GM12878 (cell line): ENCODE measurements at regions not wholly inside any gene's neighbourhood (a gene's known extent, or its start where the extent isn't known, plus 50 kb on each side); places are given as distances from the start of the nearest gene placed in this dataset.

Experiments
- ATAC-seq: fragments of 200-7000 bp; cut with Tn5 transposase; 3 replicates; pipeline ENCODE4 v1.9.1; 2020; ENCODE audit warnings: mild to moderate bottlenecking, moderate library complexity
- BruUV-seq: library from RNA; stranded (reverse); fragments of 400-500 nt; replicated peaks from 2 replicates; lab custom pipeline; 2021; lab: Mats Ljungman, UMichigan
- CTCF ChIA-PET: fragments of 300-600 bp; sonication (Branson Sonifier 250); formaldehyde crosslinking; extraction: SDS; loops from one replicate; lab custom pipeline; 2021; ENCODE audit warnings: inconsistent platforms; lab: Yijun Ruan, JAX
- POLR2A ChIA-PET: fragments of 350-600 bp; formaldehyde crosslinking; extraction: SDS; loops from one replicate; lab custom pipeline; 2021; ENCODE audit warnings: inconsistent platforms; lab: Charles Lee
- RAD21 ChIA-PET: fragments of 300-600 bp; sonication (Branson Sonifier 250); formaldehyde crosslinking; loops from one replicate; lab custom pipeline; 2023; ENCODE audit warnings: antibody characterized with exemption; ENCODE audit not compliant: unreplicated experiment; lab: Charles Lee
- SMC1A ChIA-PET: fragments of 300-600 bp; sonication (Branson Sonifier 250); formaldehyde crosslinking; loops from one replicate; lab custom pipeline; 2023; ENCODE audit not compliant: unreplicated experiment, uncharacterized antibody; lab: Charles Lee
- DNase-seq: peaks from one replicate; pipeline ENCODE4 v3.0.0-alpha.2; 2011; ENCODE audit warnings: low read depth, low spot score
- FAIRE-seq: peaks from 3 replicates; lab custom pipeline; 2011; peaks lifted over from hg19 to GRCh38; lab: Jason Lieb, UNC
- H2AFZ ChIP-seq: 2 replicates; pipeline ENCODE4 v1.6.0; 2011; ENCODE audit warnings: low read depth, low read length, control low read depth; ENCODE audit not compliant: control insufficient read depth
- H3K27ac ChIP-seq: 2 replicates; pipeline ENCODE4 v1.5.1; 2011; ENCODE audit warnings: control low read depth; ENCODE audit not compliant: control insufficient read depth, insufficient read depth
- H3K27me3 ChIP-seq, 2 experiments: replicated peaks in 1 of 2; 2 replicates each; pipeline versions ENCODE4 v1.6.0 to v1.6.1; 2011; ENCODE audit warnings: low read length in 1 of 2; ENCODE audit not compliant: control insufficient read depth in 2 of 2, insufficient read depth in 2 of 2
- H3K36me3 ChIP-seq, 2 experiments: 2 replicates each; pipeline ENCODE4 v1.5.1; 2011; ENCODE audit warnings: low read length in 1 of 2; ENCODE audit not compliant: control insufficient read depth in 2 of 2, insufficient read depth in 2 of 2
- H3K4me1 ChIP-seq: 2 replicates; pipeline ENCODE4 v1.6.1; 2011; ENCODE audit warnings: mild to moderate bottlenecking, low read length, moderate library complexity, mixed read lengths; ENCODE audit not compliant: control insufficient read depth, insufficient read depth
- H3K4me2 ChIP-seq: 2 replicates; pipeline ENCODE4 v1.6.0; 2011; ENCODE audit warnings: control low read depth; ENCODE audit not compliant: control insufficient read depth, insufficient read depth
- H3K4me3 ChIP-seq: fragments of 200-600 bp; sonication (generic); 2 replicates; pipeline ENCODE4 v1.5.1; 2016
- H3K79me2 ChIP-seq: 2 replicates; pipeline ENCODE4 v1.6.0; 2011; ENCODE audit warnings: low read length; ENCODE audit not compliant: control insufficient read depth, insufficient read depth
- H3K9ac ChIP-seq: 2 replicates; pipeline ENCODE4 v1.8.0; 2011; ENCODE audit warnings: low read length, control low read depth, mixed read lengths; ENCODE audit not compliant: control insufficient read depth, insufficient read depth
- H3K9me3 ChIP-seq: replicated peaks from 3 replicates; pipeline ENCODE4 v1.5.1; 2011; ENCODE audit warnings: mild to moderate bottlenecking, low read length; ENCODE audit not compliant: control insufficient read depth, insufficient read depth
- H4K20me1 ChIP-seq: 2 replicates; pipeline ENCODE4 v1.6.0; 2011; ENCODE audit not compliant: control insufficient read depth, insufficient read depth
- BCL11A ChIP-seq: IDR thresholded peaks from 2 replicates; pipeline ENCODE4 v1.6.1; 2011; ENCODE audit warnings: low read depth, low read length
- CHD2 ChIP-seq: IDR thresholded peaks from 2 replicates; pipeline ENCODE4 v1.6.1; 2011; ENCODE audit warnings: low read depth, low read length, improper control_type of control experiment, borderline replicate concordance
- ESRRA ChIP-seq: IDR thresholded peaks from 2 replicates; pipeline ENCODE4 v1.6.1; 2012; ENCODE audit warnings: mild to moderate bottlenecking, low read length, improper control_type of control experiment
- IKZF1 ChIP-seq: fragments of 450-650 bp; conservative IDR thresholded peaks from 2 replicates; pipeline ENCODE4 v1.6.1; 2017; ENCODE audit warnings: antibody characterized with exemption, mild to moderate bottlenecking
- LARP7 ChIP-seq: fragments of 450-650 bp; IDR thresholded peaks from 2 replicates; pipeline ENCODE4 v1.6.1; 2017; ENCODE audit warnings: mild to moderate bottlenecking
- NFYB ChIP-seq: IDR thresholded peaks from 2 replicates; pipeline ENCODE4 v1.6.1; 2011; ENCODE audit warnings: low read depth, mild to moderate bottlenecking, low read length, improper control_type of control experiment, moderate library complexity; ENCODE audit not compliant: insufficient read depth
- PAX8 ChIP-seq: fragments of 450-650 bp; IDR thresholded peaks from 2 replicates; pipeline ENCODE4 v1.6.1; 2017; ENCODE audit warnings: mild to moderate bottlenecking, moderate library complexity
- PML ChIP-seq: IDR thresholded peaks from 2 replicates; pipeline ENCODE4 v1.6.1; 2012; ENCODE audit warnings: low read length, inconsistent platforms
- POLR2A ChIP-seq: IDR thresholded peaks from 2 replicates; pipeline ENCODE4 v1.6.1; 2011; ENCODE audit warnings: low read depth, mild to moderate bottlenecking, low read length
- POU2F2 ChIP-seq: IDR thresholded peaks from 3 replicates; pipeline ENCODE4 v1.6.1; 2011; ENCODE audit warnings: low read depth, mild to moderate bottlenecking, low read length, borderline replicate concordance
- RELA ChIP-seq: fragments of 450-650 bp; IDR thresholded peaks from 2 replicates; pipeline ENCODE4 v1.8.0; 2014; ENCODE audit warnings: borderline replicate concordance; ENCODE audit not compliant: partially characterized antibody
- SMAD1 ChIP-seq: fragments of 450-650 bp; IDR thresholded peaks from 2 replicates; pipeline ENCODE4 v1.6.1; 2018; ENCODE audit warnings: mild to moderate bottlenecking, low read depth; ENCODE audit not compliant: partially characterized antibody
- SUZ12 ChIP-seq: fragments of 200-600 bp; sonication (generic); IDR thresholded peaks from one replicate; pipeline ENCODE4 v1.6.1; 2018; ENCODE audit warnings: antibody characterized with exemption, mild to moderate bottlenecking; ENCODE audit not compliant: unreplicated experiment
- TARDBP ChIP-seq: IDR thresholded peaks from 2 replicates; pipeline ENCODE4 v1.6.1; 2016; ENCODE audit warnings: borderline replicate concordance
- WRNIP1 ChIP-seq: IDR thresholded peaks from 2 replicates; pipeline ENCODE4 v1.6.1; 2011; ENCODE audit warnings: low read depth, low read length, improper control_type of control experiment, borderline replicate concordance
- WGBS: methylation state at CpG from one replicate; pipeline ENCODE4 v1.1.6; 2016; ENCODE audit warnings: low lambda C conversion rate; ENCODE audit not compliant: insufficient replicate concordance, insufficient coverage; ENCODE audit errors: missing lambda C conversion rate; 5-methylcytosine and 5-hydroxymethylcytosine counted together
- in situ Hi-C: fragments of 300-500 bp; cut with MboI; formaldehyde crosslinking; loops from 9 replicates; pipeline ENCODE4 v1.14.3; 2018; ENCODE audit warnings: mixed read lengths
- intact Hi-C: fragments of 100-400 bp; cut with micrococcal nuclease; formaldehyde crosslinking; loops from one replicate; pipeline ENCODE4 v1.14.2; 2022; ENCODE audit not compliant: unreplicated experiment
- TF ChIP-seq, protein P1 (sequence below): fragments of 150-350 bp; IDR thresholded peaks from 2 replicates; pipeline ENCODE4 v1.6.1; 2016; ENCODE audit warnings: low read depth, low read length
- TF ChIP-seq, protein P2 (sequence below): fragments of 450-650 bp; IDR thresholded peaks from 2 replicates; pipeline ENCODE4 v1.6.1; 2017; ENCODE audit warnings: mild to moderate bottlenecking, moderate library complexity
- TF ChIP-seq, protein P3 (sequence below): fragments of 450-650 bp; IDR thresholded peaks from 2 replicates; pipeline ENCODE4 v1.6.1; 2017; ENCODE audit warnings: low read depth, mild to moderate bottlenecking, moderate library complexity

DNA sequence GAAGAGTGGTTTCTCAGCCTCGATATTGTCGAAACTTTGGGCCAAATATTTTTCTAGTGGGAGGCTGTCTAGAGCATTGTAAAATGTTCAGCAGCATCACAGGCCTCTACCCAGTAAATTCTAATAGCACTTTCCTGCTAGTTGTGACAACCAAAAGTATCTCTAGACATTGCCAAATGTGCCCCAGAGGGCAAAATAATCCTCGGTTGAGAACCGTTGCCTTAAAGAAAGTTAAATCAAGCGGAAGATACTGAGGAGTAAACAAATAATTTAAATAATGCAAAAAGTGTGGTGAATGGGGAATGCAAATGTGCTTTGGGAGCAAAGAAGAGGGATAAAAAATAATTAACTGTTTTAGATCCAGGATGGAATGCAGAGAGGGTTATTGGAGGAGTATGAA is 106.4 kb upstream of the ASCC3 start:
- H4K20me1 ChIP-seq = no peaks in the 10 kb centered on the region
- no peaks in the 10 kb centered on the region for H3K79me2 ChIP-seq
- WGBS = 8% methylated on average over 5 of the region's 5 CpGs
- H3K36me3 ChIP-seq = no peaks in the 10 kb centered on the region
- FAIRE-seq = no peak
- H3K4me2 ChIP-seq = no peak overlapping the region
- no peaks in the 10 kb centered on the region for H3K4me1 ChIP-seq
- no peaks in the 10 kb centered on the region for H3K27me3 ChIP-seq
- ChIA-PET POLR2A (no interaction called here), SMC1A (no interaction called here), CTCF (no interaction called here), RAD21 (no interaction called here)
- intact Hi-C loops (no loop called here), in situ Hi-C loops (no loop called here)
- no peaks in the 10 kb centered on the region for H3K9me3 ChIP-seq
- no peak overlapping the region for H3K4me3 ChIP-seq
- H2AFZ ChIP-seq = no peak overlapping the region
- H3K27ac ChIP-seq = no peak overlapping the region
- ATAC-seq = no peak
- no peak for DNase-seq
- H3K9ac ChIP-seq = no peak overlapping the region
- no TSS peak for BruUV-seq
- TF ChIP-seq, protein P1, sequence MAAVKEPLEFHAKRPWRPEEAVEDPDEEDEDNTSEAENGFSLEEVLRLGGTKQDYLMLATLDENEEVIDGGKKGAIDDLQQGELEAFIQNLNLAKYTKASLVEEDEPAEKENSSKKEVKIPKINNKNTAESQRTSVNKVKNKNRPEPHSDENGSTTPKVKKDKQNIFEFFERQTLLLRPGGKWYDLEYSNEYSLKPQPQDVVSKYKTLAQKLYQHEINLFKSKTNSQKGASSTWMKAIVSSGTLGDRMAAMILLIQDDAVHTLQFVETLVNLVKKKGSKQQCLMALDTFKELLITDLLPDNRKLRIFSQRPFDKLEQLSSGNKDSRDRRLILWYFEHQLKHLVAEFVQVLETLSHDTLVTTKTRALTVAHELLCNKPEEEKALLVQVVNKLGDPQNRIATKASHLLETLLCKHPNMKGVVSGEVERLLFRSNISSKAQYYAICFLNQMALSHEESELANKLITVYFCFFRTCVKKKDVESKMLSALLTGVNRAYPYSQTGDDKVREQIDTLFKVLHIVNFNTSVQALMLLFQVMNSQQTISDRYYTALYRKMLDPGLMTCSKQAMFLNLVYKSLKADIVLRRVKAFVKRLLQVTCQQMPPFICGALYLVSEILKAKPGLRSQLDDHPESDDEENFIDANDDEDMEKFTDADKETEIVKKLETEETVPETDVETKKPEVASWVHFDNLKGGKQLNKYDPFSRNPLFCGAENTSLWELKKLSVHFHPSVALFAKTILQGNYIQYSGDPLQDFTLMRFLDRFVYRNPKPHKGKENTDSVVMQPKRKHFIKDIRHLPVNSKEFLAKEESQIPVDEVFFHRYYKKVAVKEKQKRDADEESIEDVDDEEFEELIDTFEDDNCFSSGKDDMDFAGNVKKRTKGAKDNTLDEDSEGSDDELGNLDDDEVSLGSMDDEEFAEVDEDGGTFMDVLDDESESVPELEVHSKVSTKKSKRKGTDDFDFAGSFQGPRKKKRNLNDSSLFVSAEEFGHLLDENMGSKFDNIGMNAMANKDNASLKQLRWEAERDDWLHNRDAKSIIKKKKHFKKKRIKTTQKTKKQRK = no peak
- TF ChIP-seq NFYB (no peak), PML (no peak), IKZF1 (no peak), CHD2 (no peak), BCL11A (no peak), POLR2A (no peak), PAX8 (no peak), ESRRA (no peak), TARDBP (no peak), POU2F2 (no peak), SUZ12 (no peak), RELA (no peak), SMAD1 (no peak), LARP7 (no peak), WRNIP1 (no peak)
- TF ChIP-seq, protein P2, sequence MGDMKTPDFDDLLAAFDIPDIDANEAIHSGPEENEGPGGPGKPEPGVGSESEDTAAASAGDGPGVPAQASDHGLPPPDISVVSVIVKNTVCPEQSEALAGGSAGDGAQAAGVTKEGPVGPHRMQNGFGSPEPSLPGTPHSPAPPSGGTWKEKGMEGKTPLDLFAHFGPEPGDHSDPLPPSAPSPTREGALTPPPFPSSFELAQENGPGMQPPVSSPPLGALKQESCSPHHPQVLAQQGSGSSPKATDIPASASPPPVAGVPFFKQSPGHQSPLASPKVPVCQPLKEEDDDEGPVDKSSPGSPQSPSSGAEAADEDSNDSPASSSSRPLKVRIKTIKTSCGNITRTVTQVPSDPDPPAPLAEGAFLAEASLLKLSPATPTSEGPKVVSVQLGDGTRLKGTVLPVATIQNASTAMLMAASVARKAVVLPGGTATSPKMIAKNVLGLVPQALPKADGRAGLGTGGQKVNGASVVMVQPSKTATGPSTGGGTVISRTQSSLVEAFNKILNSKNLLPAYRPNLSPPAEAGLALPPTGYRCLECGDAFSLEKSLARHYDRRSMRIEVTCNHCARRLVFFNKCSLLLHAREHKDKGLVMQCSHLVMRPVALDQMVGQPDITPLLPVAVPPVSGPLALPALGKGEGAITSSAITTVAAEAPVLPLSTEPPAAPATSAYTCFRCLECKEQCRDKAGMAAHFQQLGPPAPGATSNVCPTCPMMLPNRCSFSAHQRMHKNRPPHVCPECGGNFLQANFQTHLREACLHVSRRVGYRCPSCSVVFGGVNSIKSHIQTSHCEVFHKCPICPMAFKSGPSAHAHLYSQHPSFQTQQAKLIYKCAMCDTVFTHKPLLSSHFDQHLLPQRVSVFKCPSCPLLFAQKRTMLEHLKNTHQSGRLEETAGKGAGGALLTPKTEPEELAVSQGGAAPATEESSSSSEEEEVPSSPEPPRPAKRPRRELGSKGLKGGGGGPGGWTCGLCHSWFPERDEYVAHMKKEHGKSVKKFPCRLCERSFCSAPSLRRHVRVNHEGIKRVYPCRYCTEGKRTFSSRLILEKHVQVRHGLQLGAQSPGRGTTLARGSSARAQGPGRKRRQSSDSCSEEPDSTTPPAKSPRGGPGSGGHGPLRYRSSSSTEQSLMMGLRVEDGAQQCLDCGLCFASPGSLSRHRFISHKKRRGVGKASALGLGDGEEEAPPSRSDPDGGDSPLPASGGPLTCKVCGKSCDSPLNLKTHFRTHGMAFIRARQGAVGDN = no peak
- TF ChIP-seq, protein P3, sequence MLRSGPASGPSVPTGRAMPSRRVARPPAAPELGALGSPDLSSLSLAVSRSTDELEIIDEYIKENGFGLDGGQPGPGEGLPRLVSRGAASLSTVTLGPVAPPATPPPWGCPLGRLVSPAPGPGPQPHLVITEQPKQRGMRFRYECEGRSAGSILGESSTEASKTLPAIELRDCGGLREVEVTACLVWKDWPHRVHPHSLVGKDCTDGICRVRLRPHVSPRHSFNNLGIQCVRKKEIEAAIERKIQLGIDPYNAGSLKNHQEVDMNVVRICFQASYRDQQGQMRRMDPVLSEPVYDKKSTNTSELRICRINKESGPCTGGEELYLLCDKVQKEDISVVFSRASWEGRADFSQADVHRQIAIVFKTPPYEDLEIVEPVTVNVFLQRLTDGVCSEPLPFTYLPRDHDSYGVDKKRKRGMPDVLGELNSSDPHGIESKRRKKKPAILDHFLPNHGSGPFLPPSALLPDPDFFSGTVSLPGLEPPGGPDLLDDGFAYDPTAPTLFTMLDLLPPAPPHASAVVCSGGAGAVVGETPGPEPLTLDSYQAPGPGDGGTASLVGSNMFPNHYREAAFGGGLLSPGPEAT = no peak
